HEK293 (cell line): ENCODE measurements at regions not wholly inside any gene's neighbourhood (a gene's known extent, or its start where the extent isn't known, plus 50 kb on each side); places are given as distances from the start of the nearest gene placed in this dataset.

Source experiments
- CTCF ChIA-PET: fragments of 350-600 bp; formaldehyde crosslinking; extraction: SDS; loops from one replicate; lab custom pipeline; 2021; ENCODE audit warnings: antibody characterized with exemption; lab: Yijun Ruan, JAX
- POLR2A ChIA-PET: fragments of 300-600 bp; formaldehyde crosslinking; extraction: SDS; loops from one replicate; lab custom pipeline; 2020; ENCODE audit warnings: antibody characterized with exemption, inconsistent platforms; lab: Yijun Ruan, JAX
- H3K27ac ChIP-seq: fragments of 200-500 bp; sonication (Bioruptor generic); 2 replicates; pipeline ENCODE4 v1.5.1; 2014; ENCODE audit warnings: low read depth, low read length, control low read depth, inconsistent platforms; ENCODE audit errors: extremely low read depth
- H3K36me3 ChIP-seq, 2 experiments: fragments of 200-500 bp in 1 of 2; sonication (Bioruptor generic) in 1 of 2; 1 replicate in 1 of 2; 2 replicates in 1 of 2; pipeline ENCODE4 v1.5.1; 2014 to 2017; ENCODE audit warnings: inconsistent platforms in 2 of 2, low read length in 2 of 2; ENCODE audit not compliant: control insufficient read depth in 2 of 2, insufficient read depth in 1 of 2
- H3K4me1 ChIP-seq: fragments of 200-500 bp; sonication (Bioruptor generic); 2 replicates; pipeline ENCODE4 v1.5.1; 2014; ENCODE audit warnings: mild to moderate bottlenecking, low read length, inconsistent platforms; ENCODE audit not compliant: control insufficient read depth, insufficient read depth
- H3K4me3 ChIP-seq: 2 replicates; pipeline ENCODE4 v1.5.1; 2011; ENCODE audit warnings: low read depth, mild to moderate bottlenecking, control low read depth, low read length, moderate library complexity
- H3K9me3 ChIP-seq: fragments of 200-500 bp; sonication (Bioruptor generic); 2 replicates; pipeline ENCODE4 v1.5.1; 2014; ENCODE audit warnings: low read depth, low read length, inconsistent platforms; ENCODE audit not compliant: control insufficient read depth, insufficient read depth
- EGR2 ChIP-seq: fragments of 450-650 bp; formaldehyde crosslinking; IDR thresholded peaks from 2 replicates; pipeline ENCODE4 v1.5.1; 2016; ENCODE audit warnings: low read depth, missing biosample characterization, missing genetic modification characterization
- PRDM10 ChIP-seq: fragments of 450-650 bp; formaldehyde crosslinking; IDR thresholded peaks from 2 replicates; pipeline ENCODE4 v1.5.1; 2016; ENCODE audit warnings: missing biosample characterization, missing genetic modification characterization
- SALL2 ChIP-seq: fragments of 450-650 bp; formaldehyde crosslinking; IDR thresholded peaks from 2 replicates; pipeline ENCODE4 v1.5.0; 2017; ENCODE audit warnings: missing biosample characterization, mild to moderate bottlenecking, missing genetic modification characterization, borderline replicate concordance
- YY1 ChIP-seq: fragments of 450-650 bp; formaldehyde crosslinking; IDR thresholded peaks from 2 replicates; pipeline ENCODE4 v1.5.1; 2018; ENCODE audit warnings: missing biosample characterization, missing genetic modification characterization
- ZBTB17 ChIP-seq: fragments of 450-650 bp; formaldehyde crosslinking; IDR thresholded peaks from 2 replicates; pipeline ENCODE4 v1.5.1; 2016; ENCODE audit warnings: missing biosample characterization, missing genetic modification characterization
- ZFP69B ChIP-seq: fragments of 450-650 bp; formaldehyde crosslinking; IDR thresholded peaks from 2 replicates; pipeline ENCODE4 v1.5.1; 2016; ENCODE audit warnings: missing biosample characterization, missing genetic modification characterization
- ZNF121 ChIP-seq: fragments of 450-650 bp; formaldehyde crosslinking; IDR thresholded peaks from 2 replicates; pipeline ENCODE4 v1.5.1; 2016; ENCODE audit warnings: missing biosample characterization, missing genetic modification characterization
- ZNF148 ChIP-seq: fragments of 450-650 bp; formaldehyde crosslinking; IDR thresholded peaks from 2 replicates; pipeline ENCODE4 v1.5.0; 2017; ENCODE audit warnings: missing biosample characterization, missing genetic modification characterization, borderline replicate concordance
- ZNF174 ChIP-seq: fragments of 450-650 bp; formaldehyde crosslinking; IDR thresholded peaks from 2 replicates; pipeline ENCODE4 v1.5.0; 2017; ENCODE audit warnings: missing biosample characterization, mild to moderate bottlenecking, missing genetic modification characterization
- ZNF324 ChIP-seq: fragments of 450-650 bp; formaldehyde crosslinking; IDR thresholded peaks from 2 replicates; pipeline ENCODE4 v1.5.1; 2016; ENCODE audit warnings: missing biosample characterization, missing genetic modification characterization
- ZNF354C ChIP-seq: fragments of 450-650 bp; formaldehyde crosslinking; IDR thresholded peaks from 2 replicates; pipeline ENCODE4 v1.5.1; 2016; ENCODE audit warnings: missing biosample characterization, missing genetic modification characterization, low read depth, borderline replicate concordance
- ZNF416 ChIP-seq: fragments of 450-650 bp; formaldehyde crosslinking; IDR thresholded peaks from 2 replicates; pipeline ENCODE4 v1.5.1; 2016; ENCODE audit warnings: missing biosample characterization, missing genetic modification characterization
- ZNF571 ChIP-seq: fragments of 450-650 bp; formaldehyde crosslinking; IDR thresholded peaks from 2 replicates; pipeline ENCODE4 v1.5.0; 2017; ENCODE audit warnings: missing biosample characterization, missing genetic modification characterization
- ZNF777 ChIP-seq: fragments of 450-650 bp; formaldehyde crosslinking; IDR thresholded peaks from 2 replicates; pipeline ENCODE4 v1.5.1; 2017; ENCODE audit warnings: missing biosample characterization, missing genetic modification characterization, borderline replicate concordance
- ZNF791 ChIP-seq: fragments of 450-650 bp; formaldehyde crosslinking; IDR thresholded peaks from 2 replicates; pipeline ENCODE4 v1.5.1; 2016; ENCODE audit warnings: missing biosample characterization, missing genetic modification characterization
- ZNF837 ChIP-seq: fragments of 450-650 bp; formaldehyde crosslinking; IDR thresholded peaks from 2 replicates; pipeline ENCODE4 v1.5.1; 2016; ENCODE audit warnings: missing biosample characterization, missing genetic modification characterization
- TF ChIP-seq, protein P1 (sequence below): fragments of 450-650 bp; formaldehyde crosslinking; IDR thresholded peaks from 2 replicates; pipeline ENCODE4 v1.5.1; 2016; ENCODE audit warnings: missing biosample characterization, missing genetic modification characterization
- TF ChIP-seq, protein P2 (sequence below): fragments of 450-650 bp; formaldehyde crosslinking; IDR thresholded peaks from 2 replicates; pipeline ENCODE4 v1.5.1; 2017; ENCODE audit warnings: missing biosample characterization, missing genetic modification characterization
- TF ChIP-seq, protein P3 (sequence below): fragments of 450-650 bp; formaldehyde crosslinking; IDR thresholded peaks from 2 replicates; pipeline ENCODE4 v1.5.1; 2016; ENCODE audit warnings: missing biosample characterization, missing genetic modification characterization

DNA sequence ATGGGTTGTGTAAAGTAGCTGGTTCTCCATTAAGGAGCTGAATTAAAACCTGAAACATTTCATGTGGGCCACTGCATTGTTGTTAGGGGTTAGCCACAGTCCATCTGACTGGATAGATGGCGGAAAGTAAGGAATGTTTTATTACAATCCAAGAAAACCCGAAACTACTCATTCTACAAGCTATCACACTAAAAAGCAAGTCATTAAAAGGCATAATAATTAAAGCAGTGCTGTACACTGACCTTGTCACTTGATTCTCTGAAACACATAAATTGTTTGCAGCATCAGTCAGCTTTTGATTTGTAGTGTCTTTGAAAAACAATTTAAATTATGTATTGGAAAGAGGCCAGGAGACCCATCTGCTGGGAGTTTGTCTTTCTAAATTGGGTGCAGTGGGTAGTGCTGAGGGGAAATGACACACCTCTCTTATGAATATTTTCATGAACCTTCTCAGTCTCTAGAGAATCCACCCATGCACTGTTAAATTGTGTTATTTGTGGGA is 75.7 kb upstream of the ANK2 start:
- no peaks in the 10 kb centered on the region for H3K36me3 ChIP-seq
- H3K27ac ChIP-seq: no peak overlapping the region
- no peak overlapping the region for H3K4me3 ChIP-seq
- no peak for TF ChIP-seq ZFP69B (tag by site-specific recombination)
- TF ChIP-seq, protein P1, sequence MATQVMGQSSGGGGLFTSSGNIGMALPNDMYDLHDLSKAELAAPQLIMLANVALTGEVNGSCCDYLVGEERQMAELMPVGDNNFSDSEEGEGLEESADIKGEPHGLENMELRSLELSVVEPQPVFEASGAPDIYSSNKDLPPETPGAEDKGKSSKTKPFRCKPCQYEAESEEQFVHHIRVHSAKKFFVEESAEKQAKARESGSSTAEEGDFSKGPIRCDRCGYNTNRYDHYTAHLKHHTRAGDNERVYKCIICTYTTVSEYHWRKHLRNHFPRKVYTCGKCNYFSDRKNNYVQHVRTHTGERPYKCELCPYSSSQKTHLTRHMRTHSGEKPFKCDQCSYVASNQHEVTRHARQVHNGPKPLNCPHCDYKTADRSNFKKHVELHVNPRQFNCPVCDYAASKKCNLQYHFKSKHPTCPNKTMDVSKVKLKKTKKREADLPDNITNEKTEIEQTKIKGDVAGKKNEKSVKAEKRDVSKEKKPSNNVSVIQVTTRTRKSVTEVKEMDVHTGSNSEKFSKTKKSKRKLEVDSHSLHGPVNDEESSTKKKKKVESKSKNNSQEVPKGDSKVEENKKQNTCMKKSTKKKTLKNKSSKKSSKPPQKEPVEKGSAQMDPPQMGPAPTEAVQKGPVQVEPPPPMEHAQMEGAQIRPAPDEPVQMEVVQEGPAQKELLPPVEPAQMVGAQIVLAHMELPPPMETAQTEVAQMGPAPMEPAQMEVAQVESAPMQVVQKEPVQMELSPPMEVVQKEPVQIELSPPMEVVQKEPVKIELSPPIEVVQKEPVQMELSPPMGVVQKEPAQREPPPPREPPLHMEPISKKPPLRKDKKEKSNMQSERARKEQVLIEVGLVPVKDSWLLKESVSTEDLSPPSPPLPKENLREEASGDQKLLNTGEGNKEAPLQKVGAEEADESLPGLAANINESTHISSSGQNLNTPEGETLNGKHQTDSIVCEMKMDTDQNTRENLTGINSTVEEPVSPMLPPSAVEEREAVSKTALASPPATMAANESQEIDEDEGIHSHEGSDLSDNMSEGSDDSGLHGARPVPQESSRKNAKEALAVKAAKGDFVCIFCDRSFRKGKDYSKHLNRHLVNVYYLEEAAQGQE (tag by site-specific recombination): no peak
- no peak for TF ChIP-seq ZNF777 (tag by site-specific recombination)
- no peak for TF ChIP-seq ZNF416 (tag by site-specific recombination)
- TF ChIP-seq ZNF791 (tag by site-specific recombination): no peak
- TF ChIP-seq, protein P2, sequence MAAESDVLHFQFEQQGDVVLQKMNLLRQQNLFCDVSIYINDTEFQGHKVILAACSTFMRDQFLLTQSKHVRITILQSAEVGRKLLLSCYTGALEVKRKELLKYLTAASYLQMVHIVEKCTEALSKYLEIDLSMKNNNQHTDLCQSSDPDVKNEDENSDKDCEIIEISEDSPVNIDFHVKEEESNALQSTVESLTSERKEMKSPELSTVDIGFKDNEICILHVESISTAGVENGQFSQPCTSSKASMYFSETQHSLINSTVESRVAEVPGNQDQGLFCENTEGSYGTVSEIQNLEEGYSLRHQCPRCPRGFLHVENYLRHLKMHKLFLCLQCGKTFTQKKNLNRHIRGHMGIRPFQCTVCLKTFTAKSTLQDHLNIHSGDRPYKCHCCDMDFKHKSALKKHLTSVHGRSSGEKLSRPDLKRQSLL (tag by site-specific recombination): no peak
- TF ChIP-seq YY1 (tag by site-specific recombination): no peak
- no peak for TF ChIP-seq PRDM10 (tag by site-specific recombination)
- no peak for TF ChIP-seq ZNF324 (tag by site-specific recombination)
- no peak for TF ChIP-seq ZNF837 (tag by site-specific recombination)
- no peak for TF ChIP-seq ZNF148
- no peak for TF ChIP-seq ZNF354C
- TF ChIP-seq ZNF121: no peak
- TF ChIP-seq, protein P3, sequence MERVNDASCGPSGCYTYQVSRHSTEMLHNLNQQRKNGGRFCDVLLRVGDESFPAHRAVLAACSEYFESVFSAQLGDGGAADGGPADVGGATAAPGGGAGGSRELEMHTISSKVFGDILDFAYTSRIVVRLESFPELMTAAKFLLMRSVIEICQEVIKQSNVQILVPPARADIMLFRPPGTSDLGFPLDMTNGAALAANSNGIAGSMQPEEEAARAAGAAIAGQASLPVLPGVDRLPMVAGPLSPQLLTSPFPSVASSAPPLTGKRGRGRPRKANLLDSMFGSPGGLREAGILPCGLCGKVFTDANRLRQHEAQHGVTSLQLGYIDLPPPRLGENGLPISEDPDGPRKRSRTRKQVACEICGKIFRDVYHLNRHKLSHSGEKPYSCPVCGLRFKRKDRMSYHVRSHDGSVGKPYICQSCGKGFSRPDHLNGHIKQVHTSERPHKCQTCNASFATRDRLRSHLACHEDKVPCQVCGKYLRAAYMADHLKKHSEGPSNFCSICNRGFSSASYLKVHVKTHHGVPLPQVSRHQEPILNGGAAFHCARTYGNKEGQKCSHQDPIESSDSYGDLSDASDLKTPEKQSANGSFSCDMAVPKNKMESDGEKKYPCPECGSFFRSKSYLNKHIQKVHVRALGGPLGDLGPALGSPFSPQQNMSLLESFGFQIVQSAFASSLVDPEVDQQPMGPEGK (tag by site-specific recombination): no peak
- TF ChIP-seq SALL2 (tag by site-specific recombination): no peak
- TF ChIP-seq ZNF174 (tag by site-specific recombination): no peak
- no peak for TF ChIP-seq ZBTB17 (tag by site-specific recombination)
- TF ChIP-seq ZNF571 (tag by site-specific recombination): no peak
- TF ChIP-seq EGR2 (tag by site-specific recombination): no peak
- ChIA-PET CTCF (interaction anchor here (0.6 to 1.3 kb wide), 3 partner anchors 10 to 419 kb away, joined by 3 to 8 read pairs (median 4); no protein-coding TSS in a partner anchor), POLR2A (no interaction called here)
- H3K4me1 ChIP-seq: no peaks in the 10 kb centered on the region; the same call in 1 of the 2 replicates
- H3K9me3 ChIP-seq: no peaks in the 10 kb centered on the region
